Skeletal muscle tissue (tissue), 3 donors: ENCODE measurements at regions not wholly inside any gene's neighbourhood (a gene's known extent, or its start where the extent isn't known, plus 50 kb on each side); places are given as distances from the start of the nearest gene placed in this dataset.

Experiments used
- H3K27ac ChIP-seq: one replicate; pipeline ENCODE4 v1.7.0; 2013; ENCODE audit warnings: mild to moderate bottlenecking, low read depth, low read length, inconsistent platforms
- H3K27me3 ChIP-seq, 3 donors: one replicate each; pipeline ENCODE4 v1.7.0; 2013; ENCODE audit warnings: low read length in 3 of 3; ENCODE audit not compliant: control insufficient read depth in 3 of 3, insufficient read depth in 3 of 3
- H3K36me3 ChIP-seq, 3 donors: one replicate each; pipeline ENCODE4 v1.7.0; 2013; ENCODE audit warnings: low read length in 3 of 3; ENCODE audit not compliant: control insufficient read depth in 3 of 3, insufficient read depth in 3 of 3
- H3K4me1 ChIP-seq, 3 donors: one replicate each; pipeline ENCODE4 v1.7.0; 2013; ENCODE audit warnings: low read length in 3 of 3, mild to moderate bottlenecking in 3 of 3; ENCODE audit not compliant: control insufficient read depth in 3 of 3, insufficient read depth in 3 of 3
- H3K4me3 ChIP-seq, 3 donors: one replicate each; pipeline ENCODE4 v1.7.0; 2013; ENCODE audit warnings: low read length in 3 of 3
- H3K9ac ChIP-seq, 3 donors: one replicate each; pipeline ENCODE4 v1.7.0; 2013; ENCODE audit warnings: low read length in 3 of 3, mild to moderate bottlenecking in 3 of 3, moderate library complexity in 2 of 3, low read depth in 1 of 3
- H3K9me3 ChIP-seq, 3 donors: one replicate each; pipeline ENCODE4 v1.7.0; 2013; ENCODE audit warnings: low read length in 3 of 3; ENCODE audit not compliant: control insufficient read depth in 3 of 3
- donor health status: Osteomylitis.

DNA sequence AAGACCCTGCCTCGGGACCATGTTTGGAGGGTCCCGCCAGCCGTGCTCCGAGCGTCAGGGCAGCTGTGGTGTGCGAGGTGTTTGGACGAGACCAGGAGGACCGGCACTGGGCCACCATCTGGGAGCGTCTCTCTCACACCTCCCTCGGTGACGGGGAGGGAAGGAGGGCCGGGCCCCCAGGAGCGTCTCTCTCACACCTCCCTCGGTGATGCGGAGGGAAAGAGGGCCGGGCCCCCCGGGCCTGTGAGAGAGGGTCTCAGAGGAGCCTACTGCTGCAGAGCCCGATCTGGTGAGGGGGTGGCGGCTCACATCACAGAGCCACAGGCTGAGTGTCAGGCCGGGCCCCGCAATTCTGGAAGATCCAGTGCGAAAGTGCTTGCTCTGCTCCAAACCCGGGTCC lies 65.8 kb upstream of the CFAP46 start:
- Histone ChIP-seq H3K4me1 (peaks cover 0 to 2% (median 0%) of the 10 kb centered on the region in 3 donors), H3K27me3 (peaks cover 7 to 27% (median 26%) of the 10 kb centered on the region in 3 donors), H3K27ac (no peak overlapping the region), H3K9me3 (no peaks in the 10 kb centered on the region), H3K9ac (no peak overlapping the region), H3K36me3 (no peaks in the 10 kb centered on the region), H3K4me3 (no peak overlapping the region)

GRCh38 chr10:133007360-133007858 lies 65.0 kb upstream of the CFAP46 start:
- Histone ChIP-seq H3K36me3 (no peaks in the 10 kb centered on the region), H3K27ac (no peak overlapping the region), H3K4me1 (peaks cover 0 to 2% (median 0%) of the 10 kb centered on the region in 3 donors), H3K9me3 (no peaks in the 10 kb centered on the region), H3K27me3 (peaks cover 7 to 24% (median 23%) of the 10 kb centered on the region in 3 donors), H3K4me3 (no peak overlapping the region), H3K9ac (no peak overlapping the region)

- H3K36me3 ChIP-seq, result no peaks in the 10 kb centered on the region
- H3K9ac ChIP-seq, result no peak overlapping the region
- H3K27ac ChIP-seq, result no peak overlapping the region
- peaks cover 0 to 2% (median 0%) of the 10 kb centered on the region in 3 donors for H3K4me1 ChIP-seq
- no peaks in the 10 kb centered on the region for H3K9me3 ChIP-seq
- H3K4me3 ChIP-seq, result no peak overlapping the region
- peaks cover 7 to 24% (median 23%) of the 10 kb centered on the region in 3 donors for H3K27me3 ChIP-seq
These were observed 64.4 kb upstream of the CFAP46 start for GRCh38 chr10:133006806-133007205.

GRCh38 chr10:133006202-133006601 lies 63.8 kb upstream of the CFAP46 start:
- Histone ChIP-seq H3K27me3 (peaks cover 9 to 27% (median 24%) of the 10 kb centered on the region in 3 donors), H3K9ac (no peak overlapping the region), H3K36me3 (no peaks in the 10 kb centered on the region), H3K4me3 (no peak overlapping the region), H3K27ac (no peak overlapping the region), H3K4me1 (peaks cover 0 to 2% (median 0%) of the 10 kb centered on the region in 3 donors), H3K9me3 (no peaks in the 10 kb centered on the region)

DNA sequence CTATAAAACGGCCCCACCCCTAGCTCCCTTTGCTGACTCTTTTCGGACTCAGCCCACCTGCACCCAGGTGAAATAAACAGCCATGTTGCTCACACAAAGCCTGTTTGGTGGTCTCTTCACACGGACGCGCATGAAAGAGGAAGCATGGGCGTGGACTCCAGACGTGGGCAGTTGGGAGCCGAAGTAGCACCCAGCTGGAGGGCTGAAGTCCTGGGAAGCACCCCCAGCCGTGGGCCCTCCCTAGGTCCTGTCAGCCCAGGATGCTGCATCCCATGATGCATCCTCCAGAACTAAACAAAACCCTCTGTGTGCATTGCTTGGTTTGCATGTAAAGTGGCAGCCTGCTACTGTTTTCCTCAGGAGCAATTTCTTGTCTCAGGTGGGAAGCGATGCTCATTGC lies 62.1 kb upstream of the CFAP46 start:
- no peak overlapping the region for H3K9ac ChIP-seq
- H3K27me3 ChIP-seq, result peaks cover 13 to 27% (median 16%) of the 10 kb centered on the region in 3 donors
- no peaks in the 10 kb centered on the region for H3K9me3 ChIP-seq
- no peaks in the 10 kb centered on the region for H3K36me3 ChIP-seq
- no peak overlapping the region for H3K4me3 ChIP-seq
- no peak overlapping the region for H3K27ac ChIP-seq
- H3K4me1 ChIP-seq, result peaks cover 0 to 2% (median 0%) of the 10 kb centered on the region in 3 donors

DNA sequence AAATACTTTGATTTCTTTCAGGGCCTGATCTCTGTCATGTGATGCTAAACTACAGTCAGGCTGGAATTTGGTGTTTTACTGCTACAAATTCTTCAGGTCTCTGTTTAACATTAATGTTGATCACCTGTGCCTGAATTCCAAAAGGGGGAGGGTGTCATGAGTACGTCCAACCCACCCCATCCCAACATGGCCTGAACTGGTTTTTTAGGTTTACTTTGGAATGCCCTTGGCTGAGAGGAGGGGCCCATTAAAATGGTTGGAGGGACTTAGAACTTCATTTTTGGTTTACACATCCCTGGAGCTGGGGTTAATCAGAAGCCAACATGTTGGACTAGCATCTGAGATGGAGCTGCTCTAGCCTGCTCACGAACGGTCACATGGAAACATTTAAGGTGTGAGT lies 60.8 kb upstream of the CFAP46 start:
- Histone ChIP-seq H3K4me1 (no peaks in the 10 kb centered on the region), H3K36me3 (no peaks in the 10 kb centered on the region), H3K9ac (no peak overlapping the region), H3K27ac (no peak overlapping the region), H3K9me3 (no peaks in the 10 kb centered on the region), H3K4me3 (no peak overlapping the region), H3K27me3 (peaks cover 15 to 24% (median 20%) of the 10 kb centered on the region in 3 donors)

- H3K27me3 ChIP-seq, result peaks cover 20 to 22% (median 20%) of the 10 kb centered on the region in 3 donors
- H3K4me3 ChIP-seq, result no peak overlapping the region
- H3K27ac ChIP-seq, result no peak overlapping the region
- no peak overlapping the region for H3K9ac ChIP-seq
- no peaks in the 10 kb centered on the region for H3K9me3 ChIP-seq
- H3K36me3 ChIP-seq, result no peaks in the 10 kb centered on the region
- H3K4me1 ChIP-seq, result no peaks in the 10 kb centered on the region
These were observed 60.3 kb upstream of the CFAP46 start for GRCh38 chr10:133002685-133003084.

GRCh38 chr10:133001114-133001513 lies 58.7 kb upstream of the CFAP46 start:
- H3K4me3 ChIP-seq, result no peak overlapping the region
- no peak overlapping the region for H3K27ac ChIP-seq
- H3K36me3 ChIP-seq, result no peaks in the 10 kb centered on the region
- no peaks in the 10 kb centered on the region for H3K9me3 ChIP-seq
- H3K27me3 ChIP-seq, result peaks cover 18 to 22% (median 19%) of the 10 kb centered on the region in 3 donors
- H3K4me1 ChIP-seq, result no peaks in the 10 kb centered on the region
- no peak overlapping the region for H3K9ac ChIP-seq

DNA sequence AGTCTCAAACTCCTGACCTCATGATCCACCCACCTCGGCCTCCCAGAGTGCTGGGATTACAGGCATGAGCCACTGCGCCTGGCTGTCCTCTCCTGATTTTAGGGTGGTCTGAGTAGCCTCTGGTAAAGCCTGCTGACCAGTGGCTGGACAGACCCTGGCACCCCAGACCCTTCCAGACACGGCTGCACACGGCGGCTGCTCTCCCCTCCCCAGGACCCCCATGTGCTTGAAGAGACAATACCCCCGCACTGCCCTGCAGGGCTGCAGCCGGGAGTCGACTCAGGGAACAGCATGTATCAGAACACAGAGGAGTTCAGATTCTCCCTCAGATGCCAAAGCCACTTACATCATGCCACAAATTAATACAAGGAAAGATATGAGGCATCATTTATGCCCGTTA lies 58.3 kb upstream of the CFAP46 start:
- no peak overlapping the region for H3K4me3 ChIP-seq
- no peak overlapping the region for H3K27ac ChIP-seq
- peaks cover 21 to 24% (median 22%) of the 10 kb centered on the region in 3 donors for H3K27me3 ChIP-seq
- H3K9me3 ChIP-seq, result no peaks in the 10 kb centered on the region
- H3K9ac ChIP-seq, result no peak overlapping the region
- H3K36me3 ChIP-seq, result no peaks in the 10 kb centered on the region
- H3K4me1 ChIP-seq, result no peaks in the 10 kb centered on the region

DNA sequence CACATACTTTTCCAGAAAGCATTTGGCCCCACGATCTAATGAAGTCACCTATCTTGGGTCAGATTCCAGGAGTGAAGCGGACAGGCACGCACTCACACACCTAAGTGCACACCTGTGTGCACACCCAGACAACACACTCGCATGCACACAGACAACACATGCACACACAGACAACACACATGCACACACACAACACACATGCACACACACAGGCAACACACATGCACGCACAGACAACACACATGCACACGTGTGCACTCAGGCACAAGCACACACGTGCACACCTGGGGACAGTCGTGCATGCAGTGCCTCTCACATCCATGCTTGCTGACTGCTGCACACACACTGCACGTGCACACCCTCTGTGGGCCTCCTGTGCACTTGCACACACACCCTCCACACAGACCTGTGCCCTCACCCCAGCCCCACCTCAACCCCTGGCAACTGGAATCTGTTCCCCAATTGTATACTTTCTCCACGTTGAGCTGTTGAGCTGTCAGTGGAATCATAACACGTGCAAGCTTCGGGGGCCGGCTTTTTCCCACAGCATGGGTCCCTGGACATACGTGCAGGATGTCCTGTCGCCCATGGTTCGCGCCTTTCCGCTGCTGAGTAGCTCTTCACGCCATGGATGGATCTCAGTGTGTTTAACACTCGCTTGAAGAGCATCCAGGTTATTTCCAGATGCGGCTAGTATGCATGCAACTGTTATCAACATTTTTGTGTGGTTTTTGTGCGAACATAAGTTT lies 55.3 kb upstream of the CFAP46 start:
- no peak overlapping the region for H3K9ac ChIP-seq
- no peak overlapping the region for H3K27ac ChIP-seq
- no peak overlapping the region for H3K4me3 ChIP-seq
- peaks cover 0 to 2% (median 0%) of the 10 kb centered on the region in 3 donors for H3K4me1 ChIP-seq
- H3K36me3 ChIP-seq, result no peaks in the 10 kb centered on the region
- peaks cover 25 to 41% (median 34%) of the 10 kb centered on the region in 3 donors for H3K27me3 ChIP-seq
- H3K9me3 ChIP-seq, result no peaks in the 10 kb centered on the region
